SK-N-MC (cell line): ENCODE measurements at regions not wholly inside any gene's neighbourhood (a gene's known extent, or its start where the extent isn't known, plus 50 kb on each side); places are given as distances from the start of the nearest gene placed in this dataset.

Experiments used
- EZH2 ChIP-seq: fragments of 200-600 bp; sonication (generic); IDR thresholded peaks from one replicate; pipeline ENCODE4 v1.6.1; 2017; ENCODE audit warnings: antibody characterized with exemption
- POLR2AphosphoS5 ChIP-seq: IDR thresholded peaks from 2 replicates; pipeline ENCODE4 v1.6.1; 2012; ENCODE audit warnings: mild to moderate bottlenecking, low read depth, low read length, borderline replicate concordance

DNA sequence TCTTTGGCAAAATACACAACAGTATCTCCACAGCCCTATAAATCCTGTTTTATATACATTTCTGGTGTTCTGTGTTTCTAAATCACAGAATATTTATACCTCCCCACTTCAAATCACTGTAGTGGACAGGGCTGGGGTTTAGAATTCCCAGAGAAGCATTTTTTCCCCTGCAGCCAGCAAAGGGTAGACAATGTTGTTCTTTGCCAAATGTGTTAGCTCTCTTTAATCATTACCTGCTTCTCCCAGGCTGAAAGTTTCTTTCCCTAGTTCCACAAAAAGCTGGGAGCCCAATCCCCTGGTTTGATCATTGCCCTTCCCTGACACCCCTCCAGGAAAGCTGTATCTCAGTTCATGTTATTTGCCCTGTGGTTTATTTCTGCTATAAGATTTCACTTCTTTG is 520.0 kb upstream of the SPHKAP start:
- TF ChIP-seq POLR2AphosphoS5 (no peak), EZH2 (no peak)
